PC-3 (cell line): ENCODE measurements at regions not wholly inside any gene's neighbourhood (a gene's known extent, or its start where the extent isn't known, plus 50 kb on each side); places are given as distances from the start of the nearest gene placed in this dataset.

Experiments used
- ATAC-seq: fragments of 200-7000 bp; cut with Tn5 transposase; 2 replicates; pipeline ENCODE4 v1.9.1; 2020; ENCODE audit warnings: mild to moderate bottlenecking, moderate library complexity
- BruUV-seq: library from RNA; stranded (reverse); fragments of 400-500 nt; replicated peaks from 2 replicates; lab custom pipeline; 2021; lab: Mats Ljungman, UMichigan
- CTCF ChIA-PET: fragments of 300-600 bp; sonication (Branson Sonifier 250); formaldehyde crosslinking; loops from one replicate; lab custom pipeline; 2022; ENCODE audit warnings: antibody characterized with exemption; lab: Charles Lee
- POLR2A ChIA-PET: fragments of 300-600 bp; sonication (Branson Sonifier 250); formaldehyde crosslinking; loops from one replicate; lab custom pipeline; 2022; ENCODE audit warnings: antibody characterized with exemption; ENCODE audit not compliant: unreplicated experiment; lab: Charles Lee
- DNase-seq: peaks from one replicate; pipeline ENCODE4 v3.0.0-alpha.2; 2015
- H2AFZ ChIP-seq: fragments of 300-600 bp; sonication (generic); 2 replicates; pipeline ENCODE4 v1.6.0; 2016; ENCODE audit warnings: antibody characterized with exemption, low read length
- H3F3A ChIP-seq: fragments of 300-600 bp; sonication (generic); one replicate; pipeline ENCODE4 v1.6.0; 2017; ENCODE audit warnings: antibody characterized with exemption, low read length, control low read depth, mild to moderate bottlenecking; ENCODE audit not compliant: unreplicated experiment
- H3K27ac ChIP-seq: fragments of 300-600 bp; sonication (generic); 2 replicates; pipeline ENCODE4 v1.5.1; 2016; ENCODE audit warnings: mild to moderate bottlenecking, low read length
- H3K27me3 ChIP-seq: fragments of 300-600 bp; sonication (generic); 2 replicates; pipeline ENCODE4 v1.6.1; 2016; ENCODE audit warnings: low read length, mixed read lengths
- H3K36me3 ChIP-seq: fragments of 300-600 bp; sonication (generic); 2 replicates; pipeline ENCODE4 v1.6.1; 2016; ENCODE audit warnings: low read depth, mixed run types, low read length, mixed read lengths
- H3K4me1 ChIP-seq: fragments of 300-600 bp; sonication (generic); 2 replicates; pipeline ENCODE4 v1.5.1; 2016; ENCODE audit warnings: low read length; ENCODE audit not compliant: insufficient read depth
- H3K4me2 ChIP-seq: fragments of 300-600 bp; sonication (generic); 2 replicates; pipeline ENCODE4 v1.6.0; 2016; ENCODE audit warnings: low read length
- H3K4me3 ChIP-seq: fragments of 300-600 bp; sonication (generic); 2 replicates; pipeline ENCODE4 v1.5.1; 2016; ENCODE audit warnings: mild to moderate bottlenecking, low read length, mixed read lengths
- H3K79me2 ChIP-seq: fragments of 300-600 bp; sonication (generic); 2 replicates; pipeline ENCODE4 v1.6.1; 2017; ENCODE audit warnings: low read length, mixed read lengths
- H3K9ac ChIP-seq: fragments of 300-600 bp; sonication (generic); 2 replicates; pipeline ENCODE4 v1.6.0; 2016; ENCODE audit warnings: mild to moderate bottlenecking, low read length
- H3K9me2 ChIP-seq: fragments of 300-600 bp; sonication (generic); replicated peaks from 2 replicates; pipeline ENCODE4 v1.6.1; 2016; ENCODE audit warnings: mixed run types, low read length, mixed read lengths
- H3K9me3 ChIP-seq: fragments of 300-600 bp; sonication (generic); 2 replicates; pipeline ENCODE4 v1.6.1; 2016; ENCODE audit warnings: low read length, mixed read lengths
- H4K20me1 ChIP-seq: fragments of 300-600 bp; sonication (generic); 2 replicates; pipeline ENCODE4 v1.6.1; 2016; ENCODE audit warnings: low read length, mixed read lengths
- EZH2 ChIP-seq: fragments of 300-600 bp; sonication (generic); IDR thresholded peaks from one replicate; pipeline ENCODE4 v1.6.1; 2017; ENCODE audit warnings: antibody characterized with exemption, mild to moderate bottlenecking, low read length; ENCODE audit not compliant: unreplicated experiment
- EZH2phosphoT487 ChIP-seq: fragments of 300-600 bp; sonication (generic); IDR thresholded peaks from 2 replicates; pipeline ENCODE4 v1.6.1; 2018; ENCODE audit warnings: mild to moderate bottlenecking, antibody characterized with exemption, low read length, borderline replicate concordance
- intact Hi-C: fragments of 100-400 bp; cut with micrococcal nuclease; formaldehyde crosslinking; loops from 2 replicates; pipeline ENCODE4 v1.9.0; 2023
- TF ChIP-seq, protein P1 (sequence below): fragments of 300-600 bp; sonication (generic); conservative IDR thresholded peaks from 2 replicates; pipeline ENCODE4 v1.5.1; 2017; ENCODE audit warnings: antibody characterized with exemption, low read depth, mild to moderate bottlenecking, low read length

GRCh38 chr13:40079721-40080120 is 424.3 kb downstream of the COG6 start:
- TF ChIP-seq, protein P1, sequence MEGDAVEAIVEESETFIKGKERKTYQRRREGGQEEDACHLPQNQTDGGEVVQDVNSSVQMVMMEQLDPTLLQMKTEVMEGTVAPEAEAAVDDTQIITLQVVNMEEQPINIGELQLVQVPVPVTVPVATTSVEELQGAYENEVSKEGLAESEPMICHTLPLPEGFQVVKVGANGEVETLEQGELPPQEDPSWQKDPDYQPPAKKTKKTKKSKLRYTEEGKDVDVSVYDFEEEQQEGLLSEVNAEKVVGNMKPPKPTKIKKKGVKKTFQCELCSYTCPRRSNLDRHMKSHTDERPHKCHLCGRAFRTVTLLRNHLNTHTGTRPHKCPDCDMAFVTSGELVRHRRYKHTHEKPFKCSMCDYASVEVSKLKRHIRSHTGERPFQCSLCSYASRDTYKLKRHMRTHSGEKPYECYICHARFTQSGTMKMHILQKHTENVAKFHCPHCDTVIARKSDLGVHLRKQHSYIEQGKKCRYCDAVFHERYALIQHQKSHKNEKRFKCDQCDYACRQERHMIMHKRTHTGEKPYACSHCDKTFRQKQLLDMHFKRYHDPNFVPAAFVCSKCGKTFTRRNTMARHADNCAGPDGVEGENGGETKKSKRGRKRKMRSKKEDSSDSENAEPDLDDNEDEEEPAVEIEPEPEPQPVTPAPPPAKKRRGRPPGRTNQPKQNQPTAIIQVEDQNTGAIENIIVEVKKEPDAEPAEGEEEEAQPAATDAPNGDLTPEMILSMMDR, result no peak
- TF ChIP-seq EZH2 (no peak), EZH2phosphoT487 (no peak)
- ATAC-seq (no peak), DNase-seq (no peak)
- Histone ChIP-seq H3K9ac (no peak overlapping the region), H3K27me3 (no peaks in the 10 kb centered on the region), H3K4me2 (no peak overlapping the region), H3K4me3 (no peak overlapping the region), H3K4me1 (0 out of 2 replicates have a peak, but pooled peaks cover 8% of the 10 kb centered on the region), H3F3A (no peaks in the 10 kb centered on the region), H3K27ac (no peak overlapping the region), H4K20me1 (no peaks in the 10 kb centered on the region), H3K79me2 (no peaks in the 10 kb centered on the region), H2AFZ (no peak overlapping the region), H3K36me3 (no peaks in the 10 kb centered on the region), H3K9me2 (no peaks in the 10 kb centered on the region), H3K9me3 (no peaks in the 10 kb centered on the region)
- ChIA-PET CTCF (no interaction called here), POLR2A (no interaction called here)
- no TSS peak for BruUV-seq
- intact Hi-C loops, result no loop called here

- Histone ChIP-seq H3K79me2 (no peaks in the 10 kb centered on the region), H3F3A (no peaks in the 10 kb centered on the region), H3K9me2 (no peaks in the 10 kb centered on the region), H3K4me3 (no peak overlapping the region), H4K20me1 (no peaks in the 10 kb centered on the region), H3K36me3 (no peaks in the 10 kb centered on the region), H3K4me2 (no peak overlapping the region), H2AFZ (no peak overlapping the region), H3K27ac (no peak overlapping the region), H3K4me1 (0 out of 2 replicates have a peak, but pooled peaks cover 8% of the 10 kb centered on the region), H3K27me3 (no peaks in the 10 kb centered on the region), H3K9me3 (no peaks in the 10 kb centered on the region), H3K9ac (no peak overlapping the region)
- POLR2A ChIA-PET, result no interaction called here
- intact Hi-C loops, result no loop called here
- ATAC-seq (no peak), DNase-seq (no peak)
- CTCF ChIA-PET, result no interaction called here
- BruUV-seq, result no TSS peak
- TF ChIP-seq, protein P1, result no peak
- TF ChIP-seq EZH2phosphoT487 (no peak), EZH2 (no peak)
These were observed 425.2 kb downstream of the COG6 start for GRCh38 chr13:40080676-40081075.

GRCh38 chr13:40082639-40083038 is 427.2 kb downstream of the COG6 start:
- POLR2A ChIA-PET, result no interaction called here
- TF ChIP-seq EZH2, result no peak
- TF ChIP-seq, protein P1, result no peak
- TF ChIP-seq EZH2phosphoT487, result no peak
- Histone ChIP-seq H3K9me2 (no peaks in the 10 kb centered on the region), H2AFZ (no peak overlapping the region), H3K4me3 (no peak overlapping the region), H3F3A (no peaks in the 10 kb centered on the region), H3K9ac (no peak overlapping the region), H4K20me1 (no peaks in the 10 kb centered on the region), H3K4me2 (no peak overlapping the region), H3K79me2 (no peaks in the 10 kb centered on the region), H3K9me3 (no peaks in the 10 kb centered on the region), H3K27ac (no peak overlapping the region), H3K36me3 (no peaks in the 10 kb centered on the region), H3K27me3 (no peaks in the 10 kb centered on the region), H3K4me1 (peaks cover 5% of the 10 kb centered on the region; the same call in 1 of the 2 replicates)
- no TSS peak for BruUV-seq
- intact Hi-C loops, result no loop called here
- DNase-seq, result no peak
- ATAC-seq, result no peak
- CTCF ChIA-PET, result no interaction called here
